Naive B cell (primary cell): ENCODE measurements at regions not wholly inside any gene's neighbourhood (a gene's known extent, or its start where the extent isn't known, plus 50 kb on each side); places are given as distances from the start of the nearest gene placed in this dataset.

ENCODE experiments used
- ATAC-seq, 2 donors: fragments of 150-1000 bp; cut with Tn5 transposase; 2 replicates each; pipeline ENCODE4 v1.10.0; 2021; ENCODE audit warnings: low read depth in 2 of 2, mild to moderate bottlenecking in 2 of 2, moderate library complexity in 2 of 2
- DNase-seq: peaks from one replicate; pipeline ENCODE4 v3.0.0; 2022
- H3K27ac Mint-ChIP-seq, 6 donors: one replicate each; pipeline ENCODE4 v1.8.0; 2020 to 2022; ENCODE audit warnings: mild to moderate bottlenecking in 6 of 6, mixed read lengths in 6 of 6, moderate library complexity in 5 of 6, inconsistent platforms in 2 of 6
- H3K27me3 Mint-ChIP-seq, 3 donors: one replicate each; pipeline ENCODE4 v1.8.0; 2021 to 2022; ENCODE audit warnings: mixed read lengths in 3 of 3, mild to moderate bottlenecking in 1 of 3
- H3K36me3 Mint-ChIP-seq, 2 donors: one replicate each; pipeline ENCODE4 v1.8.0; 2020 to 2022; ENCODE audit warnings: mixed read lengths in 2 of 2, inconsistent platforms in 1 of 2, mild to moderate bottlenecking in 1 of 2
- H3K4me1 Mint-ChIP-seq, 3 donors: one replicate each; pipeline ENCODE4 v1.8.0; 2020 to 2022; ENCODE audit warnings: mixed read lengths in 3 of 3, inconsistent platforms in 1 of 3, mild to moderate bottlenecking in 1 of 3, moderate library complexity in 1 of 3
- H3K4me3 Mint-ChIP-seq, 8 donors: one replicate each; pipeline ENCODE4 v1.8.0; 2020 to 2022; ENCODE audit warnings: mild to moderate bottlenecking in 8 of 8, mixed read lengths in 8 of 8, moderate library complexity in 8 of 8, inconsistent platforms in 2 of 8
- H3K9me3 Mint-ChIP-seq, 7 donors: one replicate each; pipeline ENCODE4 v1.8.0; 2020 to 2022; ENCODE audit warnings: mixed read lengths in 7 of 7, mild to moderate bottlenecking in 5 of 7, inconsistent platforms in 2 of 7, moderate library complexity in 1 of 7

- no peaks in the 10 kb centered on the region for H3K4me1 Mint-ChIP-seq
- H3K4me3 Mint-ChIP-seq, result no peak overlapping the region
- no peak for ATAC-seq
- H3K27ac Mint-ChIP-seq, result no peak overlapping the region
- H3K9me3 Mint-ChIP-seq, result peaks cover 0 to 4% (median 0%) of the 10 kb centered on the region in 7 donors
- DNase-seq, result no peak
- peaks cover 0 to 5% (median 4%) of the 10 kb centered on the region in 3 donors for H3K27me3 Mint-ChIP-seq
- no peaks in the 10 kb centered on the region for H3K36me3 Mint-ChIP-seq
Measured at GRCh38 chr3:66107855-66108254, 69.1 kb upstream of the MAGI1 start.

- no peak overlapping the region for H3K4me3 Mint-ChIP-seq
- H3K27ac Mint-ChIP-seq, result no peak overlapping the region
- DNase-seq, result no peak
- ATAC-seq, result no peak
- peaks cover 0 to 5% (median 4%) of the 10 kb centered on the region in 3 donors for H3K27me3 Mint-ChIP-seq
- no peaks in the 10 kb centered on the region for H3K4me1 Mint-ChIP-seq
- H3K9me3 Mint-ChIP-seq, result peaks cover 0 to 4% (median 0%) of the 10 kb centered on the region in 7 donors
- H3K36me3 Mint-ChIP-seq, result no peaks in the 10 kb centered on the region
Measured at GRCh38 chr3:66106788-66107187, 68.1 kb upstream of the MAGI1 start.

- Mint-ChIP-seq H3K27me3 (no peaks in the 10 kb centered on the region), H3K27ac (no peak overlapping the region), H3K4me3 (no peak overlapping the region), H3K4me1 (no peaks in the 10 kb centered on the region), H3K36me3 (no peaks in the 10 kb centered on the region), H3K9me3 (peaks cover 0 to 4% (median 0%) of the 10 kb centered on the region in 7 donors)
- DNase-seq (no peak), ATAC-seq (no peak)
Measured at GRCh38 chr3:66104535-66104934, 65.8 kb upstream of the MAGI1 start.

- no peak for DNase-seq
- Mint-ChIP-seq H3K9me3 (peaks cover 0 to 4% (median 0%) of the 10 kb centered on the region in 7 donors), H3K27ac (no peak overlapping the region), H3K36me3 (no peaks in the 10 kb centered on the region), H3K4me3 (no peak overlapping the region), H3K27me3 (no peaks in the 10 kb centered on the region), H3K4me1 (no peaks in the 10 kb centered on the region)
- no peak for ATAC-seq
Measured at GRCh38 chr3:66103729-66104128, 65.0 kb upstream of the MAGI1 start.

GRCh38 chr3:66101901-66102300 is 63.2 kb upstream of the MAGI1 start:
- ATAC-seq (no peak), DNase-seq (no peak)
- Mint-ChIP-seq H3K9me3 (peaks cover 0 to 4% (median 0%) of the 10 kb centered on the region in 7 donors), H3K4me3 (no peak overlapping the region), H3K27me3 (peaks cover 0 to 4% (median 0%) of the 10 kb centered on the region in 3 donors), H3K36me3 (no peaks in the 10 kb centered on the region), H3K27ac (no peak overlapping the region), H3K4me1 (no peaks in the 10 kb centered on the region)

- H3K27ac Mint-ChIP-seq, result no peak overlapping the region
- no peaks in the 10 kb centered on the region for H3K4me1 Mint-ChIP-seq
- no peak overlapping the region for H3K4me3 Mint-ChIP-seq
- ATAC-seq (no peak), DNase-seq (no peak)
- H3K27me3 Mint-ChIP-seq, result peaks cover 0 to 4% (median 0%) of the 10 kb centered on the region in 3 donors
- H3K9me3 Mint-ChIP-seq, result peaks cover 0 to 10% (median 0%) of the 10 kb centered on the region in 7 donors
- H3K36me3 Mint-ChIP-seq, result no peaks in the 10 kb centered on the region
Measured at GRCh38 chr3:66099541-66100065, 60.9 kb upstream of the MAGI1 start.

- Mint-ChIP-seq H3K27me3 (peaks cover 0 to 4% (median 0%) of the 10 kb centered on the region in 3 donors), H3K27ac (no peak overlapping the region), H3K4me3 (no peak overlapping the region), H3K36me3 (no peaks in the 10 kb centered on the region), H3K4me1 (no peaks in the 10 kb centered on the region), H3K9me3 (peaks cover 0 to 10% (median 0%) of the 10 kb centered on the region in 7 donors)
- ATAC-seq (no peak), DNase-seq (no peak)
Measured at GRCh38 chr3:66098436-66098835, 59.7 kb upstream of the MAGI1 start.

GRCh38 chr3:66097647-66098046 is 58.9 kb upstream of the MAGI1 start:
- Mint-ChIP-seq H3K36me3 (no peaks in the 10 kb centered on the region), H3K4me1 (no peaks in the 10 kb centered on the region), H3K4me3 (no peak overlapping the region), H3K27ac (no peak overlapping the region), H3K27me3 (peaks cover 0 to 4% (median 0%) of the 10 kb centered on the region in 3 donors), H3K9me3 (peaks cover 0 to 10% (median 0%) of the 10 kb centered on the region in 7 donors)
- DNase-seq (no peak), ATAC-seq (no peak)

GRCh38 chr3:66095295-66096001 is 56.7 kb upstream of the MAGI1 start:
- Mint-ChIP-seq H3K27ac (peak overlapping the region in 1 of 6 donors; percentile 62), H3K9me3 (peaks cover 0 to 10% (median 0%) of the 10 kb centered on the region in 7 donors)
- ATAC-seq, result no peak

GRCh38 chr3:66093981-66094380 is 55.3 kb upstream of the MAGI1 start:
- Mint-ChIP-seq H3K4me1 (no peaks in the 10 kb centered on the region), H3K36me3 (no peaks in the 10 kb centered on the region), H3K27ac (no peak overlapping the region), H3K4me3 (no peak overlapping the region), H3K27me3 (peaks cover 0 to 4% (median 0%) of the 10 kb centered on the region in 3 donors), H3K9me3 (peaks cover 0 to 10% (median 2%) of the 10 kb centered on the region in 7 donors)
- ATAC-seq (no peak), DNase-seq (no peak)

More at GRCh38 chr3:66095295-66096001, 56.7 kb upstream of the MAGI1 start:
- Mint-ChIP-seq H3K36me3 (no peaks in the 10 kb centered on the region), H3K4me1 (no peaks in the 10 kb centered on the region), H3K27me3 (peaks cover 0 to 4% (median 0%) of the 10 kb centered on the region in 3 donors), H3K4me3 (no peak overlapping the region)
- DNase-seq, result no peak

- Mint-ChIP-seq H3K27ac (no peak overlapping the region), H3K27me3 (no peaks in the 10 kb centered on the region), H3K4me1 (no peaks in the 10 kb centered on the region), H3K36me3 (no peaks in the 10 kb centered on the region), H3K9me3 (peaks cover 0 to 10% (median 2%) of the 10 kb centered on the region in 7 donors), H3K4me3 (peak overlapping the region in 1 of 8 donors; percentile 22)
- no peak for DNase-seq
- no peak for ATAC-seq
Measured at GRCh38 chr3:66092175-66092995, 53.7 kb upstream of the MAGI1 start.
